Neuronal stem cell (in vitro differentiated cells): ENCODE measurements at regions not wholly inside any gene's neighbourhood (a gene's known extent, or its start where the extent isn't known, plus 50 kb on each side); places are given as distances from the start of the nearest gene placed in this dataset.

Experiments used
- DNase-seq: peaks from one replicate; pipeline ENCODE4 v3.0.0-alpha.2; 2013; ENCODE audit warnings: low spot score
- H2AFZ ChIP-seq: one replicate; pipeline ENCODE4 v1.6.1; 2013; ENCODE audit warnings: mild to moderate bottlenecking, low read length, inconsistent platforms
- H2AK5ac ChIP-seq: 2 replicates; pipeline ENCODE4 v1.6.1; 2013; ENCODE audit warnings: low read depth, mild to moderate bottlenecking, inconsistent platforms, low read length, moderate library complexity, mixed read lengths
- H2BK120ac ChIP-seq: 2 replicates; pipeline ENCODE4 v1.6.1; 2013; ENCODE audit warnings: low read depth, mild to moderate bottlenecking, inconsistent platforms, low read length, moderate library complexity, mixed read lengths
- H2BK12ac ChIP-seq: one replicate; pipeline ENCODE4 v1.6.1; 2013; ENCODE audit warnings: low read length, inconsistent platforms
- H2BK15ac ChIP-seq: 2 replicates; pipeline ENCODE4 v1.6.1; 2013; ENCODE audit warnings: mild to moderate bottlenecking, low read length, inconsistent platforms, mixed read lengths
- H2BK5ac ChIP-seq: one replicate; pipeline ENCODE4 v1.6.1; 2013; ENCODE audit warnings: inconsistent platforms, mild to moderate bottlenecking, low read length, moderate library complexity
- H3K14ac ChIP-seq: one replicate; pipeline ENCODE4 v1.6.1; 2013; ENCODE audit warnings: low read length, inconsistent platforms
- H3K18ac ChIP-seq: 2 replicates; pipeline ENCODE4 v1.6.1; 2013; ENCODE audit warnings: low read length, inconsistent platforms
- H3K23ac ChIP-seq: 2 replicates; pipeline ENCODE4 v1.6.1; 2013; ENCODE audit warnings: low read depth, mild to moderate bottlenecking, mixed read lengths, low read length, inconsistent platforms; ENCODE audit not compliant: poor library complexity
- H3K27ac ChIP-seq: replicated peaks from 3 replicates; pipeline ENCODE4 v1.5.1; 2013; ENCODE audit warnings: low read length, inconsistent platforms
- H3K27me3 ChIP-seq, 3 experiments: 2 replicates each; pipeline ENCODE4 v1.6.1; 2013; ENCODE audit warnings: low read length in 3 of 3, mild to moderate bottlenecking in 2 of 3, inconsistent platforms in 1 of 3, low read depth in 1 of 3, mixed read lengths in 1 of 3, moderate library complexity in 1 of 3; ENCODE audit not compliant: control insufficient read depth in 3 of 3, insufficient read depth in 3 of 3
- H3K36me3 ChIP-seq, 2 donors: replicated peaks in 1 of 2; 2 replicates each; pipeline ENCODE4 v1.6.1; 2013; ENCODE audit warnings: low read length in 2 of 2; ENCODE audit not compliant: control insufficient read depth in 2 of 2, insufficient read depth in 2 of 2
- H3K4ac ChIP-seq: 2 replicates; pipeline ENCODE4 v1.6.1; 2013; ENCODE audit warnings: inconsistent platforms, mild to moderate bottlenecking, low read length, moderate library complexity
- H3K4me1 ChIP-seq, 2 donors: 1 replicate in 1 of 2; 2 replicates in 1 of 2; pipeline ENCODE4 v1.6.1; 2013; ENCODE audit warnings: low read length in 2 of 2, low read depth in 1 of 2; ENCODE audit not compliant: control insufficient read depth in 2 of 2, insufficient read depth in 1 of 2
- H3K4me2 ChIP-seq: one replicate; pipeline ENCODE4 v1.6.1; 2013; ENCODE audit warnings: mild to moderate bottlenecking, low read length, inconsistent platforms; ENCODE audit not compliant: insufficient read depth, poor library complexity, severe bottlenecking
- H3K4me3 ChIP-seq, 2 donors: 2 replicates each; pipeline ENCODE4 v1.5.1; 2013; ENCODE audit warnings: low read length in 2 of 2, mild to moderate bottlenecking in 2 of 2, inconsistent platforms in 1 of 2, moderate library complexity in 1 of 2
- H3K79me1 ChIP-seq: one replicate; pipeline ENCODE4 v1.6.1; 2013; ENCODE audit warnings: low read depth, mild to moderate bottlenecking, inconsistent platforms, low read length, moderate library complexity
- H3K9ac ChIP-seq: one replicate; pipeline ENCODE4 v1.6.1; 2013; ENCODE audit warnings: mild to moderate bottlenecking, low read depth, low read length, inconsistent platforms; ENCODE audit not compliant: poor library complexity
- H3K9me3 ChIP-seq, 2 donors: replicated peaks in 1 of 2; 2 replicates each; pipeline versions ENCODE3 to v1.6.1; 2013; ENCODE audit warnings: low read length in 2 of 2, mild to moderate bottlenecking in 2 of 2, inconsistent platforms in 1 of 2, low read depth in 1 of 2, mixed read lengths in 1 of 2, moderate library complexity in 1 of 2; ENCODE audit not compliant: control insufficient read depth in 2 of 2, insufficient read depth in 1 of 2
- H4K8ac ChIP-seq: one replicate; pipeline ENCODE4 v1.6.1; 2013; ENCODE audit warnings: low read depth, mild to moderate bottlenecking, inconsistent platforms, low read length, moderate library complexity
- H4K91ac ChIP-seq: one replicate; pipeline ENCODE4 v1.6.1; 2013; ENCODE audit warnings: low read length, low read depth, mild to moderate bottlenecking, inconsistent platforms; ENCODE audit not compliant: poor library complexity
- WGBS, 2 donors: extraction: QIAGEN DNeasy Blood & Tissue Kit; methylation state at CpG; one replicate each; pipeline ENCODE4 v1.1.7; 2013; ENCODE audit warnings: missing lambda C conversion rate in 2 of 2, mixed read lengths in 1 of 2; ENCODE audit not compliant: insufficient read length in 2 of 2, insufficient replicate concordance in 1 of 2; ENCODE audit errors: extremely low coverage in 2 of 2; 5-methylcytosine and 5-hydroxymethylcytosine counted together

- Histone ChIP-seq H2AFZ (no peak overlapping the region), H3K4me2 (no peak overlapping the region), H2AK5ac (no peak overlapping the region), H3K36me3 (no peaks in the 10 kb centered on the region), H3K9ac (no peak overlapping the region), H3K4me1 (peaks cover 33 to 47% of the 10 kb centered on the region in 2 donors), H3K18ac (peak overlapping the region; percentile 3), H2BK12ac (no peak overlapping the region), H3K23ac (no peak overlapping the region), H2BK5ac (no peak overlapping the region), H3K27ac (no peak overlapping the region), H3K14ac (no peak overlapping the region), H3K4ac (no peak overlapping the region), H2BK120ac (no peak overlapping the region), H3K79me1 (no peaks in the 10 kb centered on the region), H3K9me3 (no peaks in the 10 kb centered on the region), H2BK15ac (no peak overlapping the region), H3K27me3 (no peaks in the 10 kb centered on the region), H3K4me3 (no peak overlapping the region), H4K91ac (no peak overlapping the region), H4K8ac (no peak overlapping the region)
- WGBS, 2 donors, result no CpG with 5 or more reads among the region's 16 CpGs
- DNase-seq, result no peak
Observed at GRCh38 chr2:104704496-104705245, 149.2 kb upstream of the POU3F3 start.

- Histone ChIP-seq H3K9me3 (no peaks in the 10 kb centered on the region), H2BK120ac (no peak overlapping the region)
Observed at GRCh38 chr2:104707056-104707455, 146.9 kb upstream of the POU3F3 start.

GRCh38 chr2:104708967-104709366 lies 144.9 kb upstream of the POU3F3 start:
- H3K36me3 ChIP-seq, result no peaks in the 10 kb centered on the region
- no peak overlapping the region for H2BK12ac ChIP-seq
- H2BK5ac ChIP-seq, result no peak overlapping the region
- H3K4me2 ChIP-seq, result no peak overlapping the region
- H2BK120ac ChIP-seq, result no peak overlapping the region
- no peak for DNase-seq
- H2AFZ ChIP-seq, result no peak overlapping the region
- H2AK5ac ChIP-seq, result no peak overlapping the region
- H3K9me3 ChIP-seq, result no peaks in the 10 kb centered on the region
- H3K79me1 ChIP-seq, result no peaks in the 10 kb centered on the region
- no peak overlapping the region for H4K8ac ChIP-seq
- H3K4me1 ChIP-seq, result peaks cover 12 to 19% of the 10 kb centered on the region in 2 donors
- H3K27ac ChIP-seq, result no peak overlapping the region
- no peak overlapping the region for H3K9ac ChIP-seq
- no peaks in the 10 kb centered on the region for H3K27me3 ChIP-seq
- H3K14ac ChIP-seq, result no peak overlapping the region
- H4K91ac ChIP-seq, result no peak overlapping the region
- no peak overlapping the region for H3K23ac ChIP-seq
- no peak overlapping the region for H2BK15ac ChIP-seq
- WGBS, 2 donors, result no CpG with 5 or more reads among the region's 3 CpGs
- no peak overlapping the region for H3K4me3 ChIP-seq
- no peak overlapping the region for H3K18ac ChIP-seq
- no peak overlapping the region for H3K4ac ChIP-seq

More at GRCh38 chr2:104707056-104707455, 146.9 kb upstream of the POU3F3 start:
- no peaks in the 10 kb centered on the region for H3K36me3 ChIP-seq
- no peak overlapping the region for H2BK5ac ChIP-seq
- no peak overlapping the region for H2BK12ac ChIP-seq
- no peak overlapping the region for H3K4me3 ChIP-seq
- H2AFZ ChIP-seq, result no peak overlapping the region
- H2BK15ac ChIP-seq, result no peak overlapping the region
- WGBS, 2 donors, result no CpG with 5 or more reads among the region's 5 CpGs
- H2AK5ac ChIP-seq, result no peak overlapping the region
- H3K27ac ChIP-seq, result no peak overlapping the region
- H3K4me1 ChIP-seq, result peaks cover 25 to 38% of the 10 kb centered on the region in 2 donors
- no peak overlapping the region for H3K14ac ChIP-seq
- H4K8ac ChIP-seq, result no peak overlapping the region
- H3K4me2 ChIP-seq, result no peak overlapping the region
- no peak overlapping the region for H4K91ac ChIP-seq
- no peak overlapping the region for H3K4ac ChIP-seq
- no peak overlapping the region for H3K23ac ChIP-seq
- H3K18ac ChIP-seq, result no peak overlapping the region
- H3K79me1 ChIP-seq, result no peaks in the 10 kb centered on the region
- H3K27me3 ChIP-seq, result no peaks in the 10 kb centered on the region
- no peak overlapping the region for H3K9ac ChIP-seq
- no peak for DNase-seq

- no peaks in the 10 kb centered on the region for H3K4me1 ChIP-seq
- H3K36me3 ChIP-seq, result no peaks in the 10 kb centered on the region
- no peak overlapping the region for H2BK120ac ChIP-seq
- no peak overlapping the region for H3K23ac ChIP-seq
- no peak overlapping the region for H3K9ac ChIP-seq
- no peak overlapping the region for H3K4me2 ChIP-seq
- H3K4me3 ChIP-seq, result no peak overlapping the region
- H2AFZ ChIP-seq, result no peak overlapping the region
- H2BK5ac ChIP-seq, result no peak overlapping the region
- no peak overlapping the region for H4K8ac ChIP-seq
- H3K4ac ChIP-seq, result no peak overlapping the region
- DNase-seq, result no peak
- no peak overlapping the region for H3K18ac ChIP-seq
- no CpG with 5 or more reads among the region's 4 CpGs for WGBS, 2 donors
- no peaks in the 10 kb centered on the region for H3K79me1 ChIP-seq
- H3K27me3 ChIP-seq, result no peaks in the 10 kb centered on the region
- H3K9me3 ChIP-seq, result no peaks in the 10 kb centered on the region
- no peak overlapping the region for H2BK12ac ChIP-seq
- H2BK15ac ChIP-seq, result no peak overlapping the region
- H2AK5ac ChIP-seq, result no peak overlapping the region
- no peak overlapping the region for H3K14ac ChIP-seq
- H3K27ac ChIP-seq, result no peak overlapping the region
- no peak overlapping the region for H4K91ac ChIP-seq
Observed at GRCh38 chr2:104716061-104716460, 137.9 kb upstream of the POU3F3 start.
